Brain microvascular endothelial cell (primary cell): ENCODE measurements at regions not wholly inside any gene's neighbourhood (a gene's known extent, or its start where the extent isn't known, plus 50 kb on each side); places are given as distances from the start of the nearest gene placed in this dataset.
A peak's percentile ranks its signal among the peaks of the same experiment; 100 is the strongest.
"Not testable (repeated sequence)": the region's sequence is repeated elsewhere in the genome, so short reads cannot be mapped to it uniquely, and the experiment has no call there.

Experiments used
- DNase-seq: peaks from one replicate; pipeline ENCODE4 v3.0.0-alpha.2; 2020
- H3K27ac ChIP-seq: fragments of 250-450 bp; sonication (Bioruptor Pico); 2 replicates; pipeline ENCODE4 v1.5.1; 2020; ENCODE audit warnings: mild to moderate bottlenecking, moderate library complexity
- H3K27me3 ChIP-seq: fragments of 250-450 bp; sonication (Bioruptor Pico); replicated peaks from 2 replicates; pipeline ENCODE4 v1.5.1; 2020; ENCODE audit warnings: mild to moderate bottlenecking
- H3K36me3 ChIP-seq: fragments of 250-450 bp; sonication (Bioruptor Pico); replicated peaks from 2 replicates; pipeline ENCODE4 v1.5.1; 2020; ENCODE audit warnings: mild to moderate bottlenecking
- H3K4me3 ChIP-seq: 2 replicates; pipeline ENCODE4 v1.5.1; 2011; ENCODE audit warnings: low read depth, mild to moderate bottlenecking, control low read depth, low read length, moderate library complexity
- CTCF ChIP-seq: IDR thresholded peaks from 2 replicates; pipeline ENCODE4 v1.5.1; 2011; ENCODE audit warnings: low read depth, mild to moderate bottlenecking, moderate library complexity, low read length, control low read depth, inconsistent platforms; ENCODE audit errors: missing control alignments
- in situ Hi-C: cut with HindIII; loops from 2 replicates; pipeline ENCODE4 v1.10.0; 2017; ENCODE audit warnings: low sequenced_read_pairs, low pct_ligation_motif_present

GRCh38 chr4:82123934-82124333, 249.9 kb downstream of the HNRNPD start:
- DNase-seq = no peak

GRCh38 chr4:82115183-82115582, 258.6 kb downstream of the HNRNPD start:
- DNase-seq, in situ Hi-C loops, H3K27me3 ChIP-seq, H3K36me3 ChIP-seq, H3K4me3 ChIP-seq, H3K27ac ChIP-seq: not testable (repeated sequence)

More at GRCh38 chr4:82123934-82124333, 249.9 kb downstream of the HNRNPD start:
- H3K4me3 ChIP-seq = no peak overlapping the region
- TF ChIP-seq CTCF = no peak
- H3K27ac ChIP-seq = no peak overlapping the region
- H3K27me3 ChIP-seq = no peaks in the 10 kb centered on the region
- in situ Hi-C loops = no loop called here
- H3K36me3 ChIP-seq = no peaks in the 10 kb centered on the region

DNA sequence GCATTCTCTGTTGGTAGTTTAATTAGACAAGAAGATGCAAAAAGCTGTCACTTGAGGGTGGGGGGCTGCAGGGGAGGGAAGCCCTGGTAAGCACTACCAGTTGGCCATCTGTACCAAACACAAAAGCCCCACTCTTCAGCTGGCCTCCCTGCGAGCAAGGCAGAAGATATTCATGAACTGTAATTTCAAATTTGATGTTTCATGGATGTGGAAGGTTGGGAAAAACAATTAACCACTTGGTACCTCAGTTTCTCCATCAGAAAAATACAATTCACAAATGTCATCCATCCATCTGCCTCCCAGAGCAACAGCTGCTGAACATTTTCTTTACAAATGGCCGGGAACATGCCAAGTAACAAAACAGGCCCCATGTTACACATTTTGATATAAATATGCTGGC, 265.3 kb downstream of the HNRNPD start:
- in situ Hi-C loops = no loop called here
- TF ChIP-seq CTCF = no peak
- DNase-seq = no peak

DNA sequence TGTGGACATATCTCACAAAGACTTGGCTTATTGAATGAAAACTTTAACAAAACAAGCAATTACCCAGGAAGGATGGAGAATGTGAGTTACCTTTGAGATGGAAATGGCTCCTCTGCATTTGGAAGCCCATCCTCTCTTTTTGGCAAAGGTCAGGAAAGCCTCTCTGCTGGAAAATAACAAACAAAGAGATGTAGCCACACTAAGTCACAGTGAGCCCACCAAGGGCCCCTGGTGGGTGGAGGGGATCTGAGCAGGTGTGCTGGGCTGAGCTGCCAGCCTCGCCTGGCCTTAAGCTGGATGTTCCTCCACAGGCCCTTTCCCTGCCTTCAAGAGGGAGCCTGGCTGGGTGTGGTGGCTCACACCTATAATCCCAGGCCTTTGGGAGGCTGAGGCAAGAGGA, 269.2 kb downstream of the HNRNPD start:
- Histone ChIP-seq H3K27me3 (no peaks in the 10 kb centered on the region), H3K27ac (no peak overlapping the region), H3K36me3 (no peaks in the 10 kb centered on the region), H3K4me3 (no peak overlapping the region)
- TF ChIP-seq CTCF = no peak
- in situ Hi-C loops = no loop called here
- no peak for DNase-seq

More for the DNA sequence above, 265.3 kb downstream of the HNRNPD start:
- Histone ChIP-seq H3K27ac (no peak overlapping the region), H3K4me3 (no peak overlapping the region), H3K36me3 (no peaks in the 10 kb centered on the region), H3K27me3 (no peaks in the 10 kb centered on the region)

DNA sequence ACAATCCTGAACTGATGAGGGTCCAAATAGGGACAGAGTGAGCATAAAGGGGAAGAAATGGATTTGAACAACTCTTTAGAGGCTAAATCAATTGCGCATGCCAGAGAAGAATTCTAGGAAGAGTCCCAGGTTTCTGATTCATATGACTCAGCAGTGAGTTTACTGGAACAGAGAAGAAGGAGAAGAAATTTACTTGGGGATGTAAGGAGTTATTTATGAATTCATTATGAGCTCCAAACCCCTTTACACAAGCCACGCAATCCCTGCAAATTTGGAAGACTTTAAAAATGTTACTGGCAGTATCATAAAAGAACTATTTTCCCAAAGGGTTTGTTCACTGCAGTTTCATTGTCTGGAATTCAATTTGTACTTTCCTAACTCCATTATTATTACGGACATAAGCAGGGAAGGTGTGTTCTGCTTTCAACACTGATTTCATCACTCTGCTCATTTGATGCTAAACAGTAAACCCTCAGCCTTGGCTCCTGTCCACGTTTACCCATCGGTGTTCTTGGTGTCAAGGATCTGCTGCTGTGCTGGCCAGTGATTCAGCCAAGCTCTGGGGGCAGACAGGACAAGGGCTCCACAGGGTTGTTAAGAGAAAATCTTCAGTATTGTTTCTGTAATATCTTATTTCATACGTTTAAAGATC, 273.7 kb downstream of the HNRNPD start:
- Histone ChIP-seq H3K36me3 (no peaks in the 10 kb centered on the region), H3K4me3 (no peak overlapping the region), H3K27ac (no peak overlapping the region), H3K27me3 (no peaks in the 10 kb centered on the region)
- in situ Hi-C loops = no loop called here
- DNase-seq = no peak
- TF ChIP-seq CTCF = no peak

- in situ Hi-C loops = no loop called here
- Histone ChIP-seq H3K27me3 (no peaks in the 10 kb centered on the region), H3K4me3 (no peak overlapping the region), H3K27ac (no peak overlapping the region), H3K36me3 (no peaks in the 10 kb centered on the region)
- no peak for TF ChIP-seq CTCF
- peak; percentile 32 for DNase-seq
These were observed 276.3 kb downstream of the HNRNPD start for GRCh38 chr4:82097504-82097903.
